HAP-1 (cell line): ENCODE measurements at regions not wholly inside any gene's neighbourhood (a gene's known extent, or its start where the extent isn't known, plus 50 kb on each side); places are given as distances from the start of the nearest gene placed in this dataset.

Source experiments
- DNase-seq, 2 experiments: peaks; one replicate each; pipeline ENCODE4 v3.0.0-alpha.2; 2016 to 2020; ENCODE audit warnings: low spot score in 2 of 2
- H3K27me3 ChIP-seq: fragments of 250-450 bp; sonication (Bioruptor Pico); 2 replicates; pipeline ENCODE4 v1.5.1; 2020; ENCODE audit warnings: low read depth, mild to moderate bottlenecking, moderate library complexity
- H3K36me3 ChIP-seq: fragments of 250-450 bp; sonication (Bioruptor Pico); replicated peaks from 2 replicates; pipeline ENCODE4 v1.5.1; 2020; ENCODE audit warnings: mild to moderate bottlenecking
- H3K4me1 ChIP-seq: fragments of 250-450 bp; sonication (Bioruptor Pico); 2 replicates; pipeline ENCODE4 v1.5.1; 2020; ENCODE audit warnings: mild to moderate bottlenecking
- H3K4me3 ChIP-seq: fragments of 250-450 bp; sonication (Bioruptor Pico); 2 replicates; pipeline ENCODE4 v1.5.1; 2020; ENCODE audit warnings: mild to moderate bottlenecking, moderate library complexity
- H3K9me3 ChIP-seq: fragments of 250-450 bp; sonication (Bioruptor Pico); 2 replicates; pipeline ENCODE4 v1.5.1; 2020; ENCODE audit warnings: mild to moderate bottlenecking, moderate library complexity
- in situ Hi-C: fragments of 300-500 bp; cut with MboI; formaldehyde crosslinking; loops from 3 replicates; pipeline ENCODE4 v1.14.3; 2020; ENCODE audit warnings: low sequenced_read_pairs, inconsistent platforms, mixed read lengths

- H3K27me3 ChIP-seq = no peaks in the 10 kb centered on the region
- H3K4me3 ChIP-seq = no peak overlapping the region
- in situ Hi-C loops = no loop called here
- no peak for DNase-seq
- H3K36me3 ChIP-seq = no peaks in the 10 kb centered on the region
- no peaks in the 10 kb centered on the region for H3K4me1 ChIP-seq
- no peaks in the 10 kb centered on the region for H3K9me3 ChIP-seq
Measured at GRCh38 chr11:70879601-70880285, 372.6 kb downstream of the SHANK2 start.

GRCh38 chr11:70880416-70880815, 372.0 kb downstream of the SHANK2 start:
- Histone ChIP-seq H3K4me3 (no peak overlapping the region), H3K9me3 (no peaks in the 10 kb centered on the region), H3K4me1 (no peaks in the 10 kb centered on the region), H3K27me3 (no peaks in the 10 kb centered on the region), H3K36me3 (no peaks in the 10 kb centered on the region)
- DNase-seq = no peak
- in situ Hi-C loops = no loop called here

- H3K9me3 ChIP-seq = no peaks in the 10 kb centered on the region
- H3K27me3 ChIP-seq = no peaks in the 10 kb centered on the region
- DNase-seq = no peak
- H3K4me1 ChIP-seq = no peaks in the 10 kb centered on the region
- H3K36me3 ChIP-seq = no peaks in the 10 kb centered on the region
- no peak overlapping the region for H3K4me3 ChIP-seq
- in situ Hi-C loops = no loop called here
Measured at GRCh38 chr11:70881948-70882715, 370.2 kb downstream of the SHANK2 start.

- in situ Hi-C loops = no loop called here
- no peak overlapping the region for H3K4me3 ChIP-seq
- no peak for DNase-seq
- no peaks in the 10 kb centered on the region for H3K36me3 ChIP-seq
- no peaks in the 10 kb centered on the region for H3K9me3 ChIP-seq
- H3K27me3 ChIP-seq = no peaks in the 10 kb centered on the region
- no peaks in the 10 kb centered on the region for H3K4me1 ChIP-seq
Measured at GRCh38 chr11:70882716-70883085, 369.7 kb downstream of the SHANK2 start.

- H3K9me3 ChIP-seq = no peaks in the 10 kb centered on the region
- no peaks in the 10 kb centered on the region for H3K4me1 ChIP-seq
- in situ Hi-C loops = no loop called here
- H3K36me3 ChIP-seq = no peaks in the 10 kb centered on the region
- DNase-seq = no peak
- no peaks in the 10 kb centered on the region for H3K27me3 ChIP-seq
- H3K4me3 ChIP-seq = no peak overlapping the region
Measured at GRCh38 chr11:70883323-70883940, 368.9 kb downstream of the SHANK2 start.

GRCh38 chr11:70883973-70884623, 368.3 kb downstream of the SHANK2 start:
- in situ Hi-C loops = no loop called here
- Histone ChIP-seq H3K4me1 (no peaks in the 10 kb centered on the region), H3K27me3 (no peaks in the 10 kb centered on the region), H3K9me3 (no peaks in the 10 kb centered on the region), H3K36me3 (no peaks in the 10 kb centered on the region), H3K4me3 (no peak overlapping the region)
- DNase-seq = no peak

- Histone ChIP-seq H3K9me3 (no peaks in the 10 kb centered on the region), H3K4me1 (no peaks in the 10 kb centered on the region), H3K4me3 (no peak overlapping the region), H3K27me3 (no peaks in the 10 kb centered on the region), H3K36me3 (no peaks in the 10 kb centered on the region)
- no peak for DNase-seq
- in situ Hi-C loops = no loop called here
Measured at GRCh38 chr11:70885281-70886231, 366.8 kb downstream of the SHANK2 start.

GRCh38 chr11:70886256-70886655, 366.1 kb downstream of the SHANK2 start:
- in situ Hi-C loops = no loop called here
- no peaks in the 10 kb centered on the region for H3K9me3 ChIP-seq
- H3K4me1 ChIP-seq = no peaks in the 10 kb centered on the region
- no peaks in the 10 kb centered on the region for H3K36me3 ChIP-seq
- no peaks in the 10 kb centered on the region for H3K27me3 ChIP-seq
- no peak overlapping the region for H3K4me3 ChIP-seq
- DNase-seq = no peak

GRCh38 chr11:70886676-70887541, 365.5 kb downstream of the SHANK2 start:
- Histone ChIP-seq H3K27me3 (no peaks in the 10 kb centered on the region), H3K4me3 (no peak overlapping the region), H3K9me3 (no peaks in the 10 kb centered on the region), H3K4me1 (no peaks in the 10 kb centered on the region), H3K36me3 (no peaks in the 10 kb centered on the region)
- in situ Hi-C loops = no loop called here
- DNase-seq = no peak

- DNase-seq = no peak
- in situ Hi-C loops = no loop called here
- Histone ChIP-seq H3K9me3 (no peaks in the 10 kb centered on the region), H3K27me3 (no peaks in the 10 kb centered on the region), H3K4me1 (no peaks in the 10 kb centered on the region), H3K4me3 (no peak overlapping the region), H3K36me3 (no peaks in the 10 kb centered on the region)
Measured at GRCh38 chr11:70887542-70887827, 364.9 kb downstream of the SHANK2 start.

- in situ Hi-C loops = no loop called here
- H3K9me3 ChIP-seq = no peaks in the 10 kb centered on the region
- no peak for DNase-seq
- H3K36me3 ChIP-seq = no peaks in the 10 kb centered on the region
- no peaks in the 10 kb centered on the region for H3K4me1 ChIP-seq
- no peaks in the 10 kb centered on the region for H3K27me3 ChIP-seq
- H3K4me3 ChIP-seq = no peak overlapping the region
Measured at GRCh38 chr11:70888061-70888460, 364.3 kb downstream of the SHANK2 start.

GRCh38 chr11:70889411-70889810, 363.0 kb downstream of the SHANK2 start:
- Histone ChIP-seq H3K27me3 (no peaks in the 10 kb centered on the region), H3K36me3 (no peaks in the 10 kb centered on the region)
- in situ Hi-C loops = no loop called here

More at GRCh38 chr11:70889411-70889810, 363.0 kb downstream of the SHANK2 start:
- H3K4me3 ChIP-seq = no peak overlapping the region
- no peak for DNase-seq
- H3K4me1 ChIP-seq = no peaks in the 10 kb centered on the region
- no peaks in the 10 kb centered on the region for H3K9me3 ChIP-seq
